ENCODE measurements at regions not wholly inside any gene's neighbourhood (a gene's known extent, or its start where the extent isn't known, plus 50 kb on each side); places are given as distances from the start of the nearest gene placed in this dataset.

GRCh38 chr1:239436286-239436685 is 49.9 kb downstream of the CHRM3 start:
- Mint-ChIP-seq H3K4me3 (no peak overlapping the region), H3K9me3 (peaks cover 14% of the 10 kb centered on the region), H3K27ac (no peak overlapping the region), H3K36me3 (no peaks in the 10 kb centered on the region), H3K27me3 (ENCODE audit: low read depth) (no peaks in the 10 kb centered on the region), H3K4me1 (no peaks in the 10 kb centered on the region)
- TF ChIP-seq, protein P1, sequence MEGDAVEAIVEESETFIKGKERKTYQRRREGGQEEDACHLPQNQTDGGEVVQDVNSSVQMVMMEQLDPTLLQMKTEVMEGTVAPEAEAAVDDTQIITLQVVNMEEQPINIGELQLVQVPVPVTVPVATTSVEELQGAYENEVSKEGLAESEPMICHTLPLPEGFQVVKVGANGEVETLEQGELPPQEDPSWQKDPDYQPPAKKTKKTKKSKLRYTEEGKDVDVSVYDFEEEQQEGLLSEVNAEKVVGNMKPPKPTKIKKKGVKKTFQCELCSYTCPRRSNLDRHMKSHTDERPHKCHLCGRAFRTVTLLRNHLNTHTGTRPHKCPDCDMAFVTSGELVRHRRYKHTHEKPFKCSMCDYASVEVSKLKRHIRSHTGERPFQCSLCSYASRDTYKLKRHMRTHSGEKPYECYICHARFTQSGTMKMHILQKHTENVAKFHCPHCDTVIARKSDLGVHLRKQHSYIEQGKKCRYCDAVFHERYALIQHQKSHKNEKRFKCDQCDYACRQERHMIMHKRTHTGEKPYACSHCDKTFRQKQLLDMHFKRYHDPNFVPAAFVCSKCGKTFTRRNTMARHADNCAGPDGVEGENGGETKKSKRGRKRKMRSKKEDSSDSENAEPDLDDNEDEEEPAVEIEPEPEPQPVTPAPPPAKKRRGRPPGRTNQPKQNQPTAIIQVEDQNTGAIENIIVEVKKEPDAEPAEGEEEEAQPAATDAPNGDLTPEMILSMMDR (IDR thresholded peaks at IDR 0.05; ENCODE audit: unreplicated experiment): no peak
- DNase-seq (ENCODE audit: low spot score in 2 of 2, unreplicated experiment in 2 of 2): no peak

DNA sequence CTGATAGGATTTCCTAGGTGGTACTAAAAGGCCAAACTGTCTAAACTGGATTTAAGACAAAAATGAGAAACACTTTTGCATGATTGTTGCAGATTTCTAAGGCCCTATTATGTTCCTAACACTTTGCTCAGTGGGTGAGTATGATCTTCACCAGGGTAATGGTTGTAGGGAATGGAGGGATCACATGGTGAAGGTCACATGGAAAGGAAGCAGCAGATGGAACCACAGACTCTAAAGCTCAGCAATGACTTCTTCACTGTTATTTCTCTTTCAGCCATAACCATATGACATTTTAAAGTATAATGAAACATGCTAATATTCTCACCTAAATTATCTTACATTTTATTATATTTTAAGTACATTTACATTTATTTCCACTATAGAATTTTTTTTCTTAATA is 51.5 kb downstream of the CHRM3 start:
- no peaks in the 10 kb centered on the region for H3K27me3 Mint-ChIP-seq (ENCODE audit: low read depth)
- DNase-seq (ENCODE audit: low spot score in 2 of 2, unreplicated experiment in 2 of 2): no peak
- no peaks in the 10 kb centered on the region for H3K4me1 Mint-ChIP-seq
- no peak overlapping the region for H3K27ac Mint-ChIP-seq
- H3K9me3 Mint-ChIP-seq: peaks cover 20% of the 10 kb centered on the region
- H3K36me3 Mint-ChIP-seq: no peaks in the 10 kb centered on the region
- TF ChIP-seq, protein P1 (IDR thresholded peaks at IDR 0.05; ENCODE audit: unreplicated experiment): no peak
- no peak overlapping the region for H3K4me3 Mint-ChIP-seq

GRCh38 chr1:239438891-239439290 is 52.5 kb downstream of the CHRM3 start:
- Mint-ChIP-seq H3K36me3 (no peaks in the 10 kb centered on the region), H3K27me3 (ENCODE audit: low read depth) (no peaks in the 10 kb centered on the region), H3K9me3 (peaks cover 20% of the 10 kb centered on the region), H3K4me1 (no peaks in the 10 kb centered on the region), H3K27ac (no peak overlapping the region), H3K4me3 (no peak overlapping the region)
- TF ChIP-seq, protein P1 (IDR thresholded peaks at IDR 0.05; ENCODE audit: unreplicated experiment): no peak
- DNase-seq (ENCODE audit: low spot score in 2 of 2, unreplicated experiment in 2 of 2): no peak

DNA sequence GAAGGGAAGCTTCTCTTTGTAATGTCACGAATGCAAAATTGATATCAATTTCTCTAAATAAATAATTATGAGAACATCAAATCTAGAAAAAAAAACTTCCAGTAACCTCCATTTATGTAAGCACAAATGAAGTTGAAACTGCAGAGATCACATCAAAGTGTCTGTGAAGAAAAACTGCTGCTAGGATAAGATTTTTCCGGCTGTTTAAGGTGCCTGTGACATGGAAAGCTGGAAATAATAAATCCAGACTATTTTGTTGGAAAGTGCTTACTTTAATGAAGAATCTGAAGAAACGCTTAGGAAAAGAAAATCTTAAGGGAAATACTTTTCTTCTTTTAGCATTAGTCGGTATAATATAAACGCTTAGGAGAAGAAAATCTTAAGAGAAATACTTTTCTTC is 57.0 kb downstream of the CHRM3 start:
- Mint-ChIP-seq H3K9me3 (peaks cover 18% of the 10 kb centered on the region), H3K4me1 (no peaks in the 10 kb centered on the region), H3K36me3 (no peaks in the 10 kb centered on the region), H3K4me3 (no peak overlapping the region), H3K27ac (no peak overlapping the region), H3K27me3 (ENCODE audit: low read depth) (no peaks in the 10 kb centered on the region)
- TF ChIP-seq, protein P1 (IDR thresholded peaks at IDR 0.05; ENCODE audit: unreplicated experiment): no peak
- no peak for DNase-seq (ENCODE audit: low spot score in 2 of 2, unreplicated experiment in 2 of 2)

DNA sequence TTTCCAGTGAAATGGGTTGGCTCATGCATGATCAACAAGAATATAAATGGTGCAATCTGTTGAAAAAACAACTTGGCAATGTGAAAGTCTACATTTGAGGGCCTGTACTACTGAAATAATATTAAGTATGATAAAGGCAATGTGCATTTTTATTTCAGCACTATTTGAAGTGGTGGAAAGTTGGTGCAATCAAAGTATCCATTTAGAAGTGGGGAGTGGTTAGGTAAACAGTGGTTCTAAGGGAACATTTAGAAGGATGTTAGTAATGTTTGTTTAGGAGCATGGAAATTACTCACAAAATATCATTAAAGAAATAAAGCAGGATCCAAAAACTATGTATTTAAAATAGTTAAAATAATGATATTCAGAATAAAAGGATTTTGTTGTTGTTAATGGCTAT is 60.2 kb downstream of the CHRM3 start:
- no peak for DNase-seq (ENCODE audit: low spot score in 2 of 2, unreplicated experiment in 2 of 2)

More for the DNA sequence above, 60.2 kb downstream of the CHRM3 start:
- H3K36me3 Mint-ChIP-seq: no peaks in the 10 kb centered on the region
- H3K27me3 Mint-ChIP-seq (ENCODE audit: low read depth): no peaks in the 10 kb centered on the region
- TF ChIP-seq, protein P1 (IDR thresholded peaks at IDR 0.05; ENCODE audit: unreplicated experiment): no peak
- H3K9me3 Mint-ChIP-seq: peaks cover 3% of the 10 kb centered on the region
- no peaks in the 10 kb centered on the region for H3K4me1 Mint-ChIP-seq
- H3K27ac Mint-ChIP-seq: no peak overlapping the region
- H3K4me3 Mint-ChIP-seq: no peak overlapping the region

Data from mesothelial cell of epicardium (in vitro differentiated cells).